ENCODE measurements at regions not wholly inside any gene's neighbourhood (a gene's known extent, or its start where the extent isn't known, plus 50 kb on each side); places are given as distances from the start of the nearest gene placed in this dataset.

DNA sequence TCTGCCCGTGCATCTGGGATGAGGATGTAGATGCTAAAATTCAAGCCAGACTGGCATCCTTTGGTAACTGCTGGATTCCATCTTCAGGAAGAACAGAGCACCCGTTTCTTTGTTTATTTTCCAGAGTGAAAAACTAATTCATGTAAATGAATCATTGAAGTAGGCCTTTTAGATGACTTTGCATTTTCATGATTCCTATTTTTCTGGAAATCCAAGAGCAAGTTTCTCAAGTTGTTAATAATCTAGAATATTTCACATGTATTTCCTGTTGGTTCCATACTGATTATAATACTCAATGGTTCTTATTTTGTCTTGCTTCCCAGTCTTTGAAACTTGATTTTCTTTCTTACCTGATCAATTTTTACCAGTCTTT is 328.4 kb downstream of the LPIN1 start:
- Histone ChIP-seq H4K20me1 (ENCODE audit: insufficient read depth, low read length) (no peaks in the 10 kb centered on the region), H3K4me3 (ENCODE audit: insufficient read depth, low read length) (no peak overlapping the region), H3K9me3 (ENCODE audit: low read depth, low read length) (no peaks in the 10 kb centered on the region), H3K36me3 (ENCODE audit: insufficient read depth, low read length) (no peaks in the 10 kb centered on the region), H3K79me2 (ENCODE audit: insufficient read depth, low read length) (no peaks in the 10 kb centered on the region), H3K27me3 (ENCODE audit: insufficient read depth, low read length) (no peaks in the 10 kb centered on the region), H3K4me2 (ENCODE audit: insufficient read depth, low read length) (no peak overlapping the region), H3K4me1 (ENCODE audit: insufficient read depth, low read length) (peaks cover 2% of the 10 kb centered on the region), H3K27ac (ENCODE audit: low read depth, low read length) (no peak overlapping the region), H2AFZ (ENCODE audit: low read length) (no peak overlapping the region)
- TF ChIP-seq, protein P1, sequence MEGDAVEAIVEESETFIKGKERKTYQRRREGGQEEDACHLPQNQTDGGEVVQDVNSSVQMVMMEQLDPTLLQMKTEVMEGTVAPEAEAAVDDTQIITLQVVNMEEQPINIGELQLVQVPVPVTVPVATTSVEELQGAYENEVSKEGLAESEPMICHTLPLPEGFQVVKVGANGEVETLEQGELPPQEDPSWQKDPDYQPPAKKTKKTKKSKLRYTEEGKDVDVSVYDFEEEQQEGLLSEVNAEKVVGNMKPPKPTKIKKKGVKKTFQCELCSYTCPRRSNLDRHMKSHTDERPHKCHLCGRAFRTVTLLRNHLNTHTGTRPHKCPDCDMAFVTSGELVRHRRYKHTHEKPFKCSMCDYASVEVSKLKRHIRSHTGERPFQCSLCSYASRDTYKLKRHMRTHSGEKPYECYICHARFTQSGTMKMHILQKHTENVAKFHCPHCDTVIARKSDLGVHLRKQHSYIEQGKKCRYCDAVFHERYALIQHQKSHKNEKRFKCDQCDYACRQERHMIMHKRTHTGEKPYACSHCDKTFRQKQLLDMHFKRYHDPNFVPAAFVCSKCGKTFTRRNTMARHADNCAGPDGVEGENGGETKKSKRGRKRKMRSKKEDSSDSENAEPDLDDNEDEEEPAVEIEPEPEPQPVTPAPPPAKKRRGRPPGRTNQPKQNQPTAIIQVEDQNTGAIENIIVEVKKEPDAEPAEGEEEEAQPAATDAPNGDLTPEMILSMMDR (IDR thresholded peaks at IDR 0.05; ENCODE audit: extremely low read depth, low read depth, low read length), result no peak
- no peak for DNase-seq (ENCODE audit: insufficient read length, low spot score, missing footprints)

DNA sequence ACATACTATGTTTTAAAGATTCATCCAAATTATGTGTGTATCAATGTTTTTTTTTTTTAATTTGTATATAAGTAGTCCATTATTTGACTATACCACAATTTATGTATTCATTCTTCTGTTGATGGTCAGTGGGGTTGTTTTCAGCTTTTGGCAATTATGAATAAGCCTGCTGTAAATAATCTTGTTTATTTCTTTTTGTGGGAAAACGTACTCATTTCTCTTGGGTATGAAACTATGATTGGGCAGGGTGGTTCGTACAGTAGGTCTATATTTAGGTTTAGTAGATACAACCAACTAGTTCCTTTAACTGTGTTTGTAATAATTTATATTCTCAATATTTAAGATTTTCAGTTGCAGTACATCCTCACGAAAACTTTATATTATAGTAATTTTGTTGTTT is 329.2 kb downstream of the LPIN1 start:
- no peaks in the 10 kb centered on the region for H4K20me1 ChIP-seq (ENCODE audit: insufficient read depth, low read length)

DNA sequence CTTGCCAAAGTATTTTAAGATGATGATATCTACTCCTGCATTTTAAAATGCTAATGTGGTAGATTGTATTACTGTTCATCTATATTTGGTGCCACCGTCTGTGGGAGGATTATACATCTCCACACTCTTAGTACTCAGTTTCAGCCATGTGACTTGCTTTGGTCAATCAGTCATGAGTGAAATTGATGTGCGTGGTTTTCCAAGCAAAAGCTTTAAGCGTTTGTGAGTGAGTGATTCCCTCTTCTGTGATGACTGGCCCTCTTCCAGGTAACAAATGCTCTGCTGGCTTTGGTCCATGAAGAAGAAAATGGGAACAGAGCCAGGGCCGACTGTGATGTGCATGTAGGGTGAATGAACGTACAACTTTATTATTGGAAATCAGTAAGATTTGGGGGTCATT is 330.4 kb downstream of the LPIN1 start:
- Histone ChIP-seq H3K36me3 (ENCODE audit: insufficient read depth, low read length) (no peaks in the 10 kb centered on the region), H4K20me1 (ENCODE audit: insufficient read depth, low read length) (no peaks in the 10 kb centered on the region), H2AFZ (ENCODE audit: low read length) (no peak overlapping the region), H3K27ac (ENCODE audit: low read depth, low read length) (no peak overlapping the region), H3K9me3 (ENCODE audit: low read depth, low read length) (no peaks in the 10 kb centered on the region), H3K4me2 (ENCODE audit: insufficient read depth, low read length) (no peak overlapping the region), H3K4me1 (ENCODE audit: insufficient read depth, low read length) (no peaks in the 10 kb centered on the region), H3K4me3 (ENCODE audit: insufficient read depth, low read length) (no peak overlapping the region), H3K79me2 (ENCODE audit: insufficient read depth, low read length) (no peaks in the 10 kb centered on the region), H3K27me3 (ENCODE audit: insufficient read depth, low read length) (no peaks in the 10 kb centered on the region)
- TF ChIP-seq, protein P1 (IDR thresholded peaks at IDR 0.05; ENCODE audit: extremely low read depth, low read depth, low read length), result no peak
- no peak for DNase-seq (ENCODE audit: insufficient read length, low spot score, missing footprints)

More for the DNA sequence above, 329.2 kb downstream of the LPIN1 start:
- H3K4me3 ChIP-seq (ENCODE audit: insufficient read depth, low read length), result no peak overlapping the region
- H3K27me3 ChIP-seq (ENCODE audit: insufficient read depth, low read length), result no peaks in the 10 kb centered on the region
- no peak for DNase-seq (ENCODE audit: insufficient read length, low spot score, missing footprints)
- TF ChIP-seq, protein P1 (IDR thresholded peaks at IDR 0.05; ENCODE audit: extremely low read depth, low read depth, low read length), result no peak
- H2AFZ ChIP-seq (ENCODE audit: low read length), result no peak overlapping the region
- H3K4me2 ChIP-seq (ENCODE audit: insufficient read depth, low read length), result no peak overlapping the region
- H3K27ac ChIP-seq (ENCODE audit: low read depth, low read length), result no peak overlapping the region
- H3K9me3 ChIP-seq (ENCODE audit: low read depth, low read length), result no peaks in the 10 kb centered on the region
- H3K36me3 ChIP-seq (ENCODE audit: insufficient read depth, low read length), result no peaks in the 10 kb centered on the region
- peaks cover 2% of the 10 kb centered on the region for H3K4me1 ChIP-seq (ENCODE audit: insufficient read depth, low read length)
- H3K79me2 ChIP-seq (ENCODE audit: insufficient read depth, low read length), result no peaks in the 10 kb centered on the region

DNA sequence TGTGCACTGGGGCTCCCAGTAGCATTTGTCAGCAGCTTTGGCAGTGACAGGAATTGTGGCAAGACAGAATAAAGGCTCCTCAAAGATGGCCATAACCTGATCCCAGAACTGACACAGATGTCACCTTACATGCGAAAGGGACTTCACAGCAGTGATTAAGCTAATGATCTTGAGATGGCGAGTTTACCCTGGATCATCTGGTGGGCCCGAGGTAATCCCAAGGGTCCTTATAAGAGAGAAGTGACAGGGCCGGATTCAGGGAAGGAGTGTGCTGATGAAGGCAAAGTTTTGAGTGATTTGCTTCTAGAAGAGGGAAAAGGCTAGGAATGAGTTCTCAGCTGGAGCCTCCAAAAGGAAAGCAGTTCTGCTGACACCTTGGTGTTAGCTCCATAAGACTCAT is 333.9 kb downstream of the LPIN1 start:
- Histone ChIP-seq H3K79me2 (ENCODE audit: insufficient read depth, low read length) (no peaks in the 10 kb centered on the region), H4K20me1 (ENCODE audit: insufficient read depth, low read length) (no peaks in the 10 kb centered on the region), H3K27ac (ENCODE audit: low read depth, low read length) (no peak overlapping the region), H3K4me2 (ENCODE audit: insufficient read depth, low read length) (no peak overlapping the region), H3K4me3 (ENCODE audit: insufficient read depth, low read length) (no peak overlapping the region), H3K4me1 (ENCODE audit: insufficient read depth, low read length) (no peaks in the 10 kb centered on the region), H3K36me3 (ENCODE audit: insufficient read depth, low read length) (no peaks in the 10 kb centered on the region), H3K9me3 (ENCODE audit: low read depth, low read length) (no peaks in the 10 kb centered on the region), H2AFZ (ENCODE audit: low read length) (no peak overlapping the region), H3K27me3 (ENCODE audit: insufficient read depth, low read length) (no peaks in the 10 kb centered on the region)
- DNase-seq (ENCODE audit: insufficient read length, low spot score, missing footprints), result no peak
- TF ChIP-seq, protein P1 (IDR thresholded peaks at IDR 0.05; ENCODE audit: extremely low read depth, low read depth, low read length), result no peak
